ENCODE measurements at regions not wholly inside any gene's neighbourhood (a gene's known extent, or its start where the extent isn't known, plus 50 kb on each side); places are given as distances from the start of the nearest gene placed in this dataset.

GRCh38 chr13:76654263-76654662 lies 231.9 kb downstream of the KCTD12 start:
- DNase-seq, result no peak

GRCh38 chr13:76651286-76651685 lies 234.9 kb downstream of the KCTD12 start:
- DNase-seq, result no peak

- no peak for DNase-seq
Measured at GRCh38 chr13:76647550-76647949, 238.7 kb downstream of the KCTD12 start.

GRCh38 chr13:76646946-76647345 lies 239.3 kb downstream of the KCTD12 start:
- no peak for DNase-seq

GRCh38 chr13:76645632-76646031 lies 240.6 kb downstream of the KCTD12 start:
- DNase-seq, result no peak

- no peak for DNase-seq
Measured at GRCh38 chr13:76644906-76645305, 241.3 kb downstream of the KCTD12 start.

- no peak for DNase-seq
Measured at GRCh38 chr13:76643596-76643995, 242.6 kb downstream of the KCTD12 start.

- no peak for DNase-seq
Measured at GRCh38 chr13:76641056-76641455, 245.1 kb downstream of the KCTD12 start.

GRCh38 chr13:76638882-76639281 lies 247.3 kb downstream of the KCTD12 start:
- no peak for DNase-seq

GRCh38 chr13:76638181-76638580 lies 248.0 kb downstream of the KCTD12 start:
- no peak for DNase-seq

GRCh38 chr13:76637641-76638141 lies 248.5 kb downstream of the KCTD12 start:
- DNase-seq, result no peak

GRCh38 chr13:76636829-76637228 lies 249.4 kb downstream of the KCTD12 start:
- DNase-seq, result no peak

- DNase-seq, result no peak
Measured at GRCh38 chr13:76635232-76636230, 250.7 kb downstream of the KCTD12 start.

GRCh38 chr13:76634431-76635191 lies 251.6 kb downstream of the KCTD12 start:
- no peak for DNase-seq

- DNase-seq, result no peak
Measured at GRCh38 chr13:76632401-76633044, 253.7 kb downstream of the KCTD12 start.

GRCh38 chr13:76630629-76631230 lies 255.5 kb downstream of the KCTD12 start:
- no peak for DNase-seq

- no peak for DNase-seq
Measured at GRCh38 chr13:76622315-76623040, 263.7 kb downstream of the KCTD12 start.

GRCh38 chr13:76621705-76622104 lies 264.5 kb downstream of the KCTD12 start:
- no peak for DNase-seq

GRCh38 chr13:76620036-76620435 lies 266.2 kb downstream of the KCTD12 start:
- no peak for DNase-seq

GRCh38 chr13:76619631-76620030 lies 266.6 kb downstream of the KCTD12 start:
- no peak for DNase-seq

GRCh38 chr13:76610819-76611415 lies 275.3 kb downstream of the KCTD12 start:
- no peak for DNase-seq

GRCh38 chr13:76609643-76610042 lies 276.6 kb downstream of the KCTD12 start:
- DNase-seq, result no peak
